AG10803 (cell line): ENCODE measurements at regions not wholly inside any gene's neighbourhood (a gene's known extent, or its start where the extent isn't known, plus 50 kb on each side); places are given as distances from the start of the nearest gene placed in this dataset.

Experiments
- DNase-seq: peaks from one replicate; pipeline ENCODE4 v3.0.0; 2010; ENCODE audit warnings: low read depth
- H3K4me3 ChIP-seq: 2 replicates; pipeline ENCODE4 v1.5.1; 2011; ENCODE audit warnings: mild to moderate bottlenecking, low read length, control low read depth
- TF ChIP-seq, protein P1 (sequence below): conservative IDR thresholded peaks from 2 replicates; pipeline ENCODE4 v1.5.1; 2011; ENCODE audit warnings: mild to moderate bottlenecking, low read length, control low read depth, inconsistent platforms

GRCh38 chr2:122411231-122411630 lies 655.8 kb downstream of the TSN start:
- TF ChIP-seq, protein P1, sequence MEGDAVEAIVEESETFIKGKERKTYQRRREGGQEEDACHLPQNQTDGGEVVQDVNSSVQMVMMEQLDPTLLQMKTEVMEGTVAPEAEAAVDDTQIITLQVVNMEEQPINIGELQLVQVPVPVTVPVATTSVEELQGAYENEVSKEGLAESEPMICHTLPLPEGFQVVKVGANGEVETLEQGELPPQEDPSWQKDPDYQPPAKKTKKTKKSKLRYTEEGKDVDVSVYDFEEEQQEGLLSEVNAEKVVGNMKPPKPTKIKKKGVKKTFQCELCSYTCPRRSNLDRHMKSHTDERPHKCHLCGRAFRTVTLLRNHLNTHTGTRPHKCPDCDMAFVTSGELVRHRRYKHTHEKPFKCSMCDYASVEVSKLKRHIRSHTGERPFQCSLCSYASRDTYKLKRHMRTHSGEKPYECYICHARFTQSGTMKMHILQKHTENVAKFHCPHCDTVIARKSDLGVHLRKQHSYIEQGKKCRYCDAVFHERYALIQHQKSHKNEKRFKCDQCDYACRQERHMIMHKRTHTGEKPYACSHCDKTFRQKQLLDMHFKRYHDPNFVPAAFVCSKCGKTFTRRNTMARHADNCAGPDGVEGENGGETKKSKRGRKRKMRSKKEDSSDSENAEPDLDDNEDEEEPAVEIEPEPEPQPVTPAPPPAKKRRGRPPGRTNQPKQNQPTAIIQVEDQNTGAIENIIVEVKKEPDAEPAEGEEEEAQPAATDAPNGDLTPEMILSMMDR = no peak
- H3K4me3 ChIP-seq = no peak overlapping the region
- no peak for DNase-seq

GRCh38 chr2:122412360-122412759 lies 656.9 kb downstream of the TSN start:
- H3K4me3 ChIP-seq = no peak overlapping the region
- TF ChIP-seq, protein P1 = no peak
- no peak for DNase-seq

- TF ChIP-seq, protein P1 = no peak
- no peak for DNase-seq
- H3K4me3 ChIP-seq = no peak overlapping the region
Observed at GRCh38 chr2:122414902-122415301, 659.5 kb downstream of the TSN start.

DNA sequence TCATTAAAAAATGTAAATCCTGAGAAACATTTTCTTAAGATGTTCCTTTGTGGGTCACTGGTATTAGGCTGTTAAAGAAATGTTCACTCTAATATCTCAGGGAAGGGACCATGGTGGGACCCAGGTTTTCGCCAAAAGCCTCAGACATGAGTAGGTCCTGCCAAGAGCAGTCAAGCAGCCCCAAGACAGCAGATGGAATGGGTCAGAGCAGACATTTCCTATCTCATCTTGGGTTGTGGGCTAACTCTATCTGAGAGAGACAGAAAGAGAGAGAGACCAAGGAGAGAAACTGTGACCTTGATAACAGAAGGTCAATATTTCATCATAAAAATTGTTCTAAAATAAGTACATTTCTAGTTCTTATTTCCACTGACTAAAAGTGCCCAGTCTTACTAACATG lies 661.7 kb downstream of the TSN start:
- DNase-seq = no peak
- H3K4me3 ChIP-seq = no peak overlapping the region
- TF ChIP-seq, protein P1 = no peak

DNA sequence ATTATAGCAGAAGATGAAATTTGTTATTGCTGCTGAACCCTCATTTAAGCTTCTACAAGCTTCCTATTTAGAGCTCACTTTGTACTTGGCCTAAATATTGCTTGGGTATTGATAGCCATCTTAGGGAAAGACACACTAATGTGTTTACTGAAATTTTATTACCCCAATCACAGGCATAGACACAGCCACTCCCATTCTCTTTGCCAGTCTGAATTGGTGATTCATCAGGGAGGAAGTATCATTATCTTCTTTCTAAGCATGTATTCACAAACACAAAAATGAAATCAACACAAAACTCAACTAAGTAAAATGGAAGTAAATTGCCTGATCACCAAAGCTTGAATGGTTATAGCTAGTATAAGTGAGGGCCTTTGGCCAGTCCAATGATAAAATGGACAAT lies 666.3 kb downstream of the TSN start:
- TF ChIP-seq, protein P1 = no peak
- no peak overlapping the region for H3K4me3 ChIP-seq
- no peak for DNase-seq

DNA sequence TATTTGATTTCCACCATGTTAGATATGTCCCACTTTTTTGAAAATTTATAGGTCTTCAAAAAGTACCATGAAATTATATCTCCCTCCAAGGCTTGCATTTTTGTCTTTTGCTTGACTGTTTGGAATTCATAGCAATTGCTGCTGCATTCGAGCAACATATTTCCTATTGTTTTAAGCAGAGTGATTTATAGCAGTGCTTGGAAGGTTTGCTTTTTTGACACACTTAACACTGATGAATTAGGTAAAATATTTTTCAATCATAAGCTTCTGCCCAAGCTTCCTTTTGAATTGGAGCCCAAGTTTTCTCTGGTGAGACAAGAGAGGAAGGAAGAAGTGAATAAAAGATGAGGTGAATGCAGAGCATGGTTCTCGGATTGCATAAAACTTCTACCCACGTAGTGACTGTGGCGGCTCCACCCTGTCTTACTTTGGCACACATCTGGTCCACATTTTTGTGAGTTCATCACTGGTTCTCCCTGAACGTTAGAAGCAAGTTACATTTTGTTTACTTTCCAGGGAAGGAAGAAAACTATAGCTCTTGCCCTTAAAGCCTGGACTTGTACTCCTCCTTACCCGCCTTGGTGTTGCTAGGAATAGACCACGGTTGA lies 667.0 kb downstream of the TSN start:
- H3K4me3 ChIP-seq = no peak overlapping the region
- TF ChIP-seq, protein P1 = no peak
- peak; percentile 16 for DNase-seq

GRCh38 chr2:122423934-122424333 lies 668.5 kb downstream of the TSN start:
- TF ChIP-seq, protein P1 = no peak
- no peak overlapping the region for H3K4me3 ChIP-seq
- DNase-seq = no peak
